ENCODE measurements at regions not wholly inside any gene's neighbourhood (a gene's known extent, or its start where the extent isn't known, plus 50 kb on each side); places are given as distances from the start of the nearest gene placed in this dataset.
"Not testable (repeated sequence)": the region's sequence is repeated elsewhere in the genome, so short reads cannot be mapped to it uniquely, and the experiment has no call there.

- Histone ChIP-seq H3K36me3 (ENCODE audit: low read depth) (no peaks in the 10 kb centered on the region), H3K9me3 (ENCODE audit: severe bottlenecking) (no peaks in the 10 kb centered on the region), H3K27me3 (ENCODE audit: insufficient read depth, poor library complexity, severe bottlenecking) (no peaks in the 10 kb centered on the region), H3K27ac (ENCODE audit: poor library complexity, severe bottlenecking) (no peak overlapping the region), H3K4me3 (ENCODE audit: severe bottlenecking) (no peak overlapping the region), H3K4me1 (ENCODE audit: insufficient read depth, poor library complexity, severe bottlenecking) (no peaks in the 10 kb centered on the region)
- ATAC-seq (ENCODE audit: low read depth): no peak
- DNase-seq (ENCODE audit: low spot score): no peak
- TF ChIP-seq CTCF (IDR thresholded peaks at IDR 0.05; ENCODE audit: poor library complexity, severe bottlenecking): no peak
Measured at GRCh38 chr2:78145997-78146722, 624.0 kb upstream of the LRRTM4 start.

- Histone ChIP-seq H3K36me3 (ENCODE audit: low read depth) (no peaks in the 10 kb centered on the region), H3K27me3 (ENCODE audit: insufficient read depth, poor library complexity, severe bottlenecking) (no peaks in the 10 kb centered on the region), H3K4me1 (ENCODE audit: insufficient read depth, poor library complexity, severe bottlenecking) (no peaks in the 10 kb centered on the region), H3K27ac (ENCODE audit: poor library complexity, severe bottlenecking) (no peak overlapping the region), H3K4me3 (ENCODE audit: severe bottlenecking) (no peak overlapping the region), H3K9me3 (ENCODE audit: severe bottlenecking) (no peaks in the 10 kb centered on the region)
- DNase-seq (ENCODE audit: low spot score): no peak
- peak; percentile 31; the same call in 1 of the 3 replicates for ATAC-seq (ENCODE audit: low read depth)
- no peak for TF ChIP-seq CTCF (IDR thresholded peaks at IDR 0.05; ENCODE audit: poor library complexity, severe bottlenecking)
Measured at GRCh38 chr2:78147466-78147865, 625.3 kb upstream of the LRRTM4 start.

GRCh38 chr2:78154586-78154985 lies 632.4 kb upstream of the LRRTM4 start:
- no peaks in the 10 kb centered on the region for H3K27me3 ChIP-seq (ENCODE audit: insufficient read depth, poor library complexity, severe bottlenecking)

GRCh38 chr2:78162202-78162601 lies 640.0 kb upstream of the LRRTM4 start:
- no peak for ATAC-seq (ENCODE audit: low read depth)
- DNase-seq (ENCODE audit: low spot score): no peak
- H3K36me3 ChIP-seq (ENCODE audit: low read depth): no peaks in the 10 kb centered on the region

More at GRCh38 chr2:78154586-78154985, 632.4 kb upstream of the LRRTM4 start:
- Histone ChIP-seq H3K36me3 (ENCODE audit: low read depth) (no peaks in the 10 kb centered on the region), H3K4me3 (ENCODE audit: severe bottlenecking) (no peak overlapping the region), H3K9me3 (ENCODE audit: severe bottlenecking) (no peaks in the 10 kb centered on the region), H3K27ac (ENCODE audit: poor library complexity, severe bottlenecking) (no peak overlapping the region), H3K4me1 (ENCODE audit: insufficient read depth, poor library complexity, severe bottlenecking) (no peaks in the 10 kb centered on the region)
- no peak for TF ChIP-seq CTCF (IDR thresholded peaks at IDR 0.05; ENCODE audit: poor library complexity, severe bottlenecking)
- ATAC-seq (ENCODE audit: low read depth) (no peak), DNase-seq (ENCODE audit: low spot score) (no peak)

GRCh38 chr2:78172157-78172556 lies 650.0 kb upstream of the LRRTM4 start:
- H3K36me3 ChIP-seq (ENCODE audit: low read depth); H3K9me3 ChIP-seq (ENCODE audit: severe bottlenecking); ATAC-seq (ENCODE audit: low read depth); DNase-seq (ENCODE audit: low spot score); H3K4me3 ChIP-seq (ENCODE audit: severe bottlenecking); H3K27me3 ChIP-seq (ENCODE audit: insufficient read depth, poor library complexity, severe bottlenecking); H3K4me1 ChIP-seq (ENCODE audit: insufficient read depth, poor library complexity, severe bottlenecking); H3K27ac ChIP-seq (ENCODE audit: poor library complexity, severe bottlenecking): not testable (repeated sequence)

More at GRCh38 chr2:78162202-78162601, 640.0 kb upstream of the LRRTM4 start:
- Histone ChIP-seq H3K27me3 (ENCODE audit: insufficient read depth, poor library complexity, severe bottlenecking) (no peaks in the 10 kb centered on the region), H3K27ac (ENCODE audit: poor library complexity, severe bottlenecking) (no peak overlapping the region), H3K9me3 (ENCODE audit: severe bottlenecking) (no peaks in the 10 kb centered on the region), H3K4me3 (ENCODE audit: severe bottlenecking) (no peak overlapping the region), H3K4me1 (ENCODE audit: insufficient read depth, poor library complexity, severe bottlenecking) (no peaks in the 10 kb centered on the region)
- TF ChIP-seq CTCF (IDR thresholded peaks at IDR 0.05; ENCODE audit: poor library complexity, severe bottlenecking): no peak
